Suprapubic skin (tissue), 3 donors: ENCODE measurements at regions not wholly inside any gene's neighbourhood (a gene's known extent, or its start where the extent isn't known, plus 50 kb on each side); places are given as distances from the start of the nearest gene placed in this dataset.

Source experiments
- CTCF ChIP-seq, 2 donors: fragments of 200-600 bp in 1 of 2; fragments of 450-650 bp in 1 of 2; sonication (generic) in 1 of 2; IDR thresholded peaks; one replicate each; pipeline ENCODE4 v1.5.1; 2016 to 2019; ENCODE audit warnings: antibody characterized with exemption in 2 of 2, mild to moderate bottlenecking in 1 of 2, moderate library complexity in 1 of 2
- POLR2AphosphoS5 ChIP-seq, 3 donors: sonication (generic); formaldehyde crosslinking; IDR thresholded peaks; one replicate each; pipeline ENCODE4 v1.6.1; 2017; ENCODE audit warnings: antibody characterized with exemption in 3 of 3

- no peak for TF ChIP-seq CTCF (IDR thresholded peaks at IDR 0.05)
- no peak for TF ChIP-seq POLR2AphosphoS5 (IDR thresholded peaks at IDR 0.05)
These were observed 72.1 kb upstream of the HSPA9 start for GRCh38 chr5:138647261-138647788.
